OCI-LY7 (cell line): ENCODE measurements at regions not wholly inside any gene's neighbourhood (a gene's known extent, or its start where the extent isn't known, plus 50 kb on each side); places are given as distances from the start of the nearest gene placed in this dataset.

Source experiments
- CTCF ChIP-seq: fragments of 200-600 bp; sonication (generic); conservative IDR thresholded peaks from 2 replicates; pipeline ENCODE4 v1.5.1; 2014; ENCODE audit warnings: mild to moderate bottlenecking, antibody characterized with exemption, low read length, moderate library complexity, mixed read lengths
- EZH2phosphoT487 ChIP-seq: fragments of 200-600 bp; sonication (generic); IDR thresholded peaks from 2 replicates; pipeline ENCODE4 v1.6.1; 2018; ENCODE audit warnings: low read depth, borderline replicate concordance, mild to moderate bottlenecking, mixed run types, antibody characterized with exemption, low read length, moderate library complexity, mixed read lengths

- no peak for TF ChIP-seq CTCF
- no peak for TF ChIP-seq EZH2phosphoT487
Measured at GRCh38 chrX:9279234-9279544, 185.7 kb upstream of the TBL1X start.
